OCI-LY3 (cell line): ENCODE measurements at regions not wholly inside any gene's neighbourhood (a gene's known extent, or its start where the extent isn't known, plus 50 kb on each side); places are given as distances from the start of the nearest gene placed in this dataset.
"Not testable (repeated sequence)": the region's sequence is repeated elsewhere in the genome, so short reads cannot be mapped to it uniquely, and the experiment has no call there.

Experiments used
- CTCF ChIP-seq: fragments of 200-600, 300-600 bp; sonication (generic); IDR thresholded peaks from 2 replicates; pipeline ENCODE4 v1.5.1; 2014; ENCODE audit warnings: antibody characterized with exemption, low read length, low read depth
- EZH2phosphoT487 ChIP-seq: fragments of 200-600 bp; shearing (Covaris generic); IDR thresholded peaks from 2 replicates; pipeline ENCODE4 v1.6.1; 2018; ENCODE audit warnings: antibody characterized with exemption, mixed run types, low read depth

GRCh38 chrX:87972121-87972520 lies 454.5 kb downstream of the KLHL4 start:
- TF ChIP-seq EZH2phosphoT487, CTCF: not testable (repeated sequence)
